GM12892 (cell line): ENCODE measurements at regions not wholly inside any gene's neighbourhood (a gene's known extent, or its start where the extent isn't known, plus 50 kb on each side); places are given as distances from the start of the nearest gene placed in this dataset.

Experiments used
- POLR2A ChIP-seq: IDR thresholded peaks from 2 replicates; pipeline ENCODE4 v1.6.1; 2011; ENCODE audit warnings: low read depth, low read length, control low read depth
- POLR2AphosphoS5 ChIP-seq: IDR thresholded peaks from 2 replicates; pipeline ENCODE4 v1.6.1; 2011; ENCODE audit warnings: low read depth, low read length, control low read depth
- TAF1 ChIP-seq: IDR thresholded peaks from 2 replicates; pipeline ENCODE4 v1.6.1; 2011; ENCODE audit warnings: low read depth, mild to moderate bottlenecking, control low read depth, low read length, borderline replicate concordance

DNA sequence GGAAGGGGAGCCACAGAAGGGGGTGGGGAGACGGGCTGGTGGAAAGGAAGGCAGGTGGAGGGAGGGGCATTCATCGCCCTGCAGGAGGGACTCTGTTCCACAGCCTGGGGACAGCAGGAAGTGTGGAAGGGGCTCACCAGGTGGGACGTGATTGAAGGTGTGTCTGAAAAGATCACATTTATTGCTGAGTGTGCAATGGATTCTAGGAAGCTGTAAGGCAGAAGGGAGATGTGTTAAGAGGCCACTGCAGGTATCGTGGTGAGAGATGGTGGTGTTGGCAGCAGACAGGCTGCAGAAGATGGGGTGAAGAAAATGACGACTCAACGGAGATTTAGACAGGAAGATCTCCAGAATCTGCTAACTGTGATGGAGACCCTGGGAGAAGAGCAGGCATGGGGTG lies 537.4 kb downstream of the MN1 start:
- TF ChIP-seq POLR2A (no peak), POLR2AphosphoS5 (no peak), TAF1 (no peak)
